ENCODE measurements at regions not wholly inside any gene's neighbourhood (a gene's known extent, or its start where the extent isn't known, plus 50 kb on each side); places are given as distances from the start of the nearest gene placed in this dataset.

DNA sequence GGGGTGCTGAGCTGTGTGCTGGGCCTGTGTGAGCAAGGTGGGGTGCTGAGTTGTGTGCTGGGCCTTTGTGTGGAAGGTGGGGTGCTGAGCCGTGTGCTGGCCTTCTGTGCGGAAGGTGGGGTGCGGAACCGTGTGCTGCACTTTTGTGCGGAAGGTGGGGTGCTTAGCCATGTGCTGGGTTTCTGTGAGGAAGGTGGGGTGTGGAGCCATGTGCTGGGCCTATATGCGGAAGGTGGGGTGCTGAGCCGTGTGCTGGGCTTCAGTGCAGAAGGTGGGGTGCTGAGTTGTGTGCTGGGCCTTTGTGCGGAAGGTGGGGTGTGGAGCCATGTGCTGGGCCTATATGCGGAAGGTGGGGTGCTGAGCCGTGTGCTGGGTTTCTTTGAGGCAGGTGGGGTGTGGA lies 555.4 kb upstream of the EEF2KMT start:
- TF ChIP-seq POLR2AphosphoS5 (IDR thresholded peaks at IDR 0.05; ENCODE audit: borderline replicate concordance, low read depth, low read length), result no peak
- no peak for TF ChIP-seq EZH2 (IDR thresholded peaks at IDR 0.05)
- no peak for TF ChIP-seq FOXP2 (optimal IDR thresholded peaks at IDR 0.05; ENCODE audit: control extremely low read depth, extremely low read length, insufficient read depth)

Measured in SK-N-MC (cell line).